Left hindlimb (tissue), 1 donor: ENCODE measurements at regions not wholly inside any gene's neighbourhood (a gene's known extent, or its start where the extent isn't known, plus 50 kb on each side); places are given as distances from the start of the nearest gene placed in this dataset.
"Not testable (repeated sequence)": the region's sequence is repeated elsewhere in the genome, so short reads cannot be mapped to it uniquely, and the experiment has no call there.

Experiments
- DNase-seq: peaks from one replicate; pipeline ENCODE4 v3.0.0-alpha.2; 2018

DNA sequence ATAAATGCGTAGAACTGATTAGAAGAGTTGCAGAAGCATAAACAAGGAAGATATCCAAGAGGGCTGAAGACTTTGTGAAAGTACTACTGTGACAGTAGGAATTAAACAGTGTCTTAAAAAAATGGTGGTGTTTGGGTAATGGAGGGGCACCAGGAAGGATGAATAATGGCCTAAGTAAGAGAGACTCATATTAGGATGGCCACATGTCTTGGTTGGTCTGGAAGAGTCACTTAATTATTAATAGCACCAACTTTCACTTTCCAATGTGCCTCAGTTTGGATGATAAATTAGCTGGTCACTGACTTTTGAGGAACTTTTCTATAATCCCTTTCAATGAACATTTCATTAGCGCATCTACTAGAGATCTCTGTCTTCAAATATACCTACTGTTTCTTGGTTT is 372.2 kb downstream of the NYAP2 start:
- DNase-seq, result no peak

DNA sequence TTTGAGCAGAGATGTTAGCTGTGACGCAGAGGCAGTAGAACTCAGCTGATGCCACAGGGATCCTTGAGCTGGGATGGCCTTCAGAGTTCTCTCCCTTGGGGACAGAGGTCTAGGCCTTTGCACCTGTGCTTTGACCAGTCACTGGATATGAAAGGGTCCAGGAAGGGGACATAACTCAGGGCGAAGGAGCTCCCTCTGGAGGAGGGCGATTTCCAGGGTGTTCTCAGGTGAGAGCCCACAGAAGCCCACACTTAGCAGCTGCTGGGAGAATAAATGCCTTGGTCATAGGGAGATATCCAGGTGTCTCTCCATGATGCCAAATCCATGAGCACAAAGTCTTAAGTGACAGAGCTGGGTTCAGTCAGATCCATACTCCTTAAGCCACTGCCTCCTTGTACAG is 369.2 kb downstream of the NYAP2 start:
- DNase-seq, result no peak

DNA sequence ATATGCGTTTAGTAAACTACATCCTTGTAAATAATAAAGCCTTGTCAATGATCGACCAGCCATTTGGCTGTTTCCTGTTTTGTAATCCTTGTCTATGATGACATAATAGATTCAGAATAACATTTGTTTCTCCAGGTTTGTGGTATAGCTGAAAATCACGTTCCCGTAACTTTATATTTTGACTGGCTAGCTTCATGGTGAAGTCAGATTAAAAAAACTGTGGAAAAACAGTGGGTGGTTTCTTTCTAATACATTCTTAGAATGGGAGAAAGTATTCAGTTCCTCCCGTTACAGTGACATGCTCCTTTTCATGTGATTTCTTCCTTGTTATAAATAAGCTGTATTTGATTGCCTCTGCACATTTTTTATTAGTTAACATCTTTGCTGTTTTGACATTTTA is 366.9 kb downstream of the NYAP2 start:
- DNase-seq, result no peak

DNA sequence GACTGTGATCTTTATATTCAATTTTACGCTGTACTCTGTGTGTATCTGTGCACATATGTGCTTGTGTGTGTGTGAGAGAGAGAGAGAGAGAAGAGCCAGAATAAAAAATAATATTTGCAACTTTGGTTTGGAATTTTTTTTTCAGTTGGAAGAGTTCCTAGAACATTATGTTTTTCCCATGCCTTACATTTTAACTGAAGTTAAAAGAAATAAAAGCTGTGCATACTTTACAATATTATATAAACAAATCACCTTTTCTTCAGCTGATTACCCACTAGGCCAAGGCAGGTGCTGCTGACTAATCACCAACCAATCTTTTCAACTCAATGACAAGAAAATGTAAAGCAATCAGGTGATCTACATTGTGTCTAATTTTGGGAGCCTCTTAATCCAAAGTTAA is 366.3 kb downstream of the NYAP2 start:
- no peak for DNase-seq

DNA sequence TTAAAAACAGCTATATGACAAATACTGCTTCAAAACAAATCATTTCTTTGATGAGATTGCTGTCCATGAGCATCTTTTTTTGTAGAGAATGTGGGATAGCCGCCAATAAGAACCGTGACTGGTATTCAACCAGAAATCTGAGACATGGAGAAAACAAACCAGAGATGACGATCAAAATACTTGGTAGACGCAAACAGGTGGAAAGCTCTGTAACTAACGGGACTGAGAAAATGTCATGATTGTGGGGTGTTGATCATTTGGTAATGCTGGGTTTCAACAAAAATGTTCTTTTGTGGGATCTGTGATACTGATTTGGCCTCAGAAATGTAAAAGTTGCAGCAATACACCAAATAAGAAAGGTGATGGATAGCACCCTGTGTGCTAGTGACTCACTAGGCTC is 364.8 kb downstream of the NYAP2 start:
- DNase-seq, result no peak

DNA sequence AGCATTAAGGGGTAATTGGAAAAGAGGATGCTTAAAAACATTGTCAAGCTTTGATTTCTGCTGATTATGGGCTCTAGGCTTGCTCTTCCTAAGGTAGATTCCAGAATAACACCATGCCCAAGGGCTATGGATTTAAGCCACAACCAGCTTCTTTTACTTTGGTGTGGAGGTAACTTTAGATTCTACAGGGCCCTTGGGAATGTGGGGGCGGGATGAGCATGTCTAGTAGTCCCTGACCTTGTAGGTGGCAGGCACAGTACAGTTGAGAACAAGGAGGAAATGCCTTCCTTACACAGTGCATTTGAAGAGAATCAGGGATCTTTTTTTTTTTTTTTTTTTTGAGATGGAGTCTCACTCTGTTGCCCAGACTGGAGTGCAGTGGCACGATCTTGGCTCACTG is 364.2 kb downstream of the NYAP2 start:
- DNase-seq, result no peak

DNA sequence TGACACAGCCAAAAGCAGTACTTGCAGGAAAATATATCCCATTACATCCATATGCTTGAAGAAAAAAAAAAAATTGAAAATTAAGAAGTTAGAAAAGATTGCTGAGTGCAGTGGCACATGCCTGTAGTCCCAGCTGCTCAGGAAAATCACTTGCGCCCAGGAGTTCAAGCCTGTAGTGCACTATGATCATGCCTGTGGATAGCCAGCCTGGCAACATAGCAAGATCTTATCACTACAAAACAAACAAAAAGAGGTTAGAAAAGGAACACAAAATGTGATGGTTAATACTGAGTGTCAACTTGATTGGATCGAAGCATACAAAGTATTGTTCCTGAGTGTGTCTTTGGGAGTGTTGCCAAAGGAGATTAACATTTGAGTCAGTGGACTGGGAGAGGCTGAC is 361.9 kb downstream of the NYAP2 start:
- no peak for DNase-seq

DNA sequence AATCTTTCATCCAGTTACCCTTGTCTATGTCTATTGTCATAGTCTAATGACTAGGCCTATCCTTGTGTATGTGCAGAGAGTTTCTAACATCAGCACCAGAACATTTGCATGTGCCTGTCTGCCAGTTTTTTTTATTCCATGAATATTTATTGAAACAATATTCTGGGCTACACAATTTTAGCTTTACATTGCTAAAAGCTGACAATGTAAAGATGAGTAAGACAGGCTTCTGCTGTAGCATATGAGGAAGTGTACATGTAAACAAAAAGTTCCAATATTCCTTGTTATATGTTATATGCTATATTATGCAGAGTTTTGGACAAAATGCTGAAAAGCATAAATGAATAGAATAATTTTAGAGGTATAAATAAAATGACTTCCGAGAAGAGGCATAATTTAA is 357.7 kb downstream of the NYAP2 start:
- no peak for DNase-seq

DNA sequence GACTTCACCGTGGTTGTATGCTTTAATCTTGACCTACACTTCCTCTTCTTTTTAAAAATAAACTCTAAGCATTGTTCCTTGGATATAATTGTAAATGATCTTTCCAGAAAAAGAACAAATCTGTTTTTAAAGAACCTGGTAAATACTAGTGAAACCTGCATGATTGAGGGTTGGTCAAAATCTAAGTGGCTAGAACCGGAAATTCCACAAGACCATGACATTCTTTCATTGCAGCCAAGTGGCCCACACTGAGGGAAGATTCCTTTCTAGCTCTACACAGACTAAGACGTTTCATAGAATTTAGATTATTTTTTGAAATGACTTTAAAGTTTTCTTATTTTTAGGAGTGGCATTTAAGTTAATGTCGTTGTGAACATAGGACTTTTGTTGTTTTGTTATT is 356.7 kb downstream of the NYAP2 start:
- no peak for DNase-seq

DNA sequence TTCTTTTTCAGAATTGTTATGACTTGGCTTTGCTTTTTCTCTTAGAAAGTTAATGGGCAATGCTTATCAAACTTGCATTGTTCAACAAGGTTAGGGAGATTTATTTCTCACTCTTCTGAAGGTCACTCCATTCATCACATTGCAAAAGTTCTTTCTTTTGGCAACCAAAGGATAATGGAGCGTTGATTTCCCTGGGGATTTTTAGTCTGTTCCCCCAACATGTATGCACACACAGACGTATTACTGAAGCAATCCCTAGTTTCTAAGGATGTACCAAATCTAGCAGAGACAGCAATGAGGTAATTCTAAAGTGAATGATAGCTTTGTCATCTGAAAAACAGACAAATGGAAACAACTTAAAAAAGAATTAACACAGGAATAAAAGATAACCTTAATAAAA is 349.1 kb downstream of the NYAP2 start:
- DNase-seq, result no peak

DNA sequence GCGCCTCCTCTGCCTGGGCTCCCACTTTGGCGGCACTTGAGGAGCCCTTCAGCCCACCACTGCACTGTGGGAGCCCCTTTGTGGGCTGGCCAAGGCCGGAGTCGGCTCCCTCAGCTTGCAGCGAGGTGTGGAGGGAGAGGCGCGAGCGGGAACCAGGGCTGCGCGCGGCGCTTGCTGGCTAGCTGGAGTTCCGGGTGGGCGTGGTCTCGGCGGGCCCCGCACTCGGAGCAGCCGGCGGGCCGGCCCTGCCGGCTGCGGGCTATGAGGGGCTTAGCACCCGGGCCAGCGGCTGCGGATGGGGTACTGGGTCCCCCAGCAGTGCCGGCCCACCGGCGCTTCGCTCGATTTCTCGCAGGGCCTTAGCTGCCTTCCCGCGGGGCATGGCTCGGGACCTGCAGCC is 344.5 kb downstream of the NYAP2 start:
- not testable (repeated sequence) for DNase-seq

DNA sequence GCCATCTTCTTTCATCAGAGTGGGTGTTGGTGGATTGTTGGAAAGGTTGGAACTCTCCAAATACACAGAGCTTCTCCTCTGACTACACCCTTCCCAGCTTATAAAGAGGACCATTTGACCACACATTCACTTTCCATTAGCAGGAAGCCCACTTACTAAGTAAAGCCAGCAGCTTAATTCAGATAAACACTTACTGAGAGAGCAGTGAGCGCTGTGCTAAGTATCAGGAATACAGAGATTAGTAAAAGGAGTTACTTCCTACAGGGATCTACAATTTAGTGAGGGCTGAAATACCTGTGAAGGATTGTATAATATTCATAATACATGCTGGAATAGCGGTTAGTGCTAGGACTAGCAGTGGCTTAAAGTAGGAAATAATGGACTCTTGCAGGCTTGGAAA is 343.0 kb downstream of the NYAP2 start:
- DNase-seq, result no peak

DNA sequence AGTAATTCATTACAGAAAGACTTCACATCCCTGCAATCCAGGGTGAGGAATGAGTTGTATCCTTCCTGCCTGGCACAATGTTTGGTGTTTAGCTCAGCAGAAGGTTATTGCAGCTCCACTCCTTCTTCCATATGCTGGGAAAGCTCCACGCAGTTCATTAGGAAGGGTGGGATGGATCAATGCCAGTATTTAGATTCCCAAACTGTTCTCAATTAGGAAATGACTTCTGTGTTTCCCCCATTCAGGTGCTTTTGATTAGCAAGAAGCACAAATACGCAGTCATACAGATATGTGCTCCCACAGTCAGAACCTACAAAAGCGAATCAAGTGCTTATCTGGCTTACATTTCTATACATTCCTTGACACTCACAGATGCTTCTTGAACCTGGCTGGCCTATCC is 340.6 kb downstream of the NYAP2 start:
- DNase-seq, result no peak

DNA sequence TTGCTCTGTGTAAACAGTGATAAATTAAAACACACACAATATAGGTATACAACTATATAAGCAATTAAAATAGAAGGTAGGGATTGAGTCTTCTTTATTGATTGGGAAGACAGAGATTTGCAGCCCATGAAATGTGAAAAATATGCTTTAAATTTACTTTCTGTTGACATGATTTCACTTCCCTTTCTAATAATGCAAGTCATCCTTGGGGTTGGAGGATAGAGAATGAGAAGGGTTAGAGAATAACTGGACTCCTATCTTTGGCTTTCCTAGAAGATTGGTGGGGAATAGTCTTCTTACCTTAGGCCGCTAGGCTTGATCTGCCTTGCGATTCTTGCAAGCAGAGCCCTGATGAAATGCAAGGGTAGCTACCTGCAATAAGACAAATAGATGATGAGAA is 339.8 kb downstream of the NYAP2 start:
- DNase-seq, result no peak

DNA sequence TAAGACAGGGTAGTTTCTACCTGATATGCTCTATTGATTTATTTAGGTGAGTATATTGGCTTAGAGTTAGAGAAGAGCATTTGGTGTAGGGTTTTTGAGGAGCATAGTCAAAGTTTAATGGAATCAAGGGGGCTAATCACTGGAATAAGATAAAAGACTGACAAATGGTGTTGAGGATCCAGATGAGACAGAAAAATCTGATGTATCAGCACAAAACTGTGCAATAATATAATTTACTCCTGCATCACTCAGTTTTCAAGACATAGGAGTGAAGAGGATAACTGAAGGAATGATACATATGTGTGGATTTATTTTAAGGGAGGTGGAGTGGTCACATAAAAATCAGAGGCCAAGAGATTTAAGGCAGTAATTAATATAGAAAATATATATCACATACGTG is 339.2 kb downstream of the NYAP2 start:
- DNase-seq, result no peak

DNA sequence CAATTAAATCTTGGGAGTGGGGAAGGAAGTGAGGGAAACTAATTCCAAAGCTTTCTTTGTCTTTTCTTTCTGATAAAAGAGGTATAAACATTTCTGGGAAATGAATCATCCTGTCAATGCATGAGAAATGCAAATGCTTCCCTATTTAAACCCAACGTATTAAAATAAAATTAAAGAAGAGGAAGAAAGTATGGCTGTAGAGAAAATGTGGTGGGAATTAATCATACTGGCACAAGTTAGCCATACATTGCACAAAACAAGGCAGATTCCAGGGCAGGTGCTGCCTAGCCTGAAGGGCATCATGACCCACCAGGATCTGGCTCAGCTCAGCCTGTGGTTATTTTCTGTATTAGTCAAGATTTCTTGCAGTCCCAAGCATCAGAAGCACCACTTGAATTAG is 338.0 kb downstream of the NYAP2 start:
- DNase-seq, result no peak

DNA sequence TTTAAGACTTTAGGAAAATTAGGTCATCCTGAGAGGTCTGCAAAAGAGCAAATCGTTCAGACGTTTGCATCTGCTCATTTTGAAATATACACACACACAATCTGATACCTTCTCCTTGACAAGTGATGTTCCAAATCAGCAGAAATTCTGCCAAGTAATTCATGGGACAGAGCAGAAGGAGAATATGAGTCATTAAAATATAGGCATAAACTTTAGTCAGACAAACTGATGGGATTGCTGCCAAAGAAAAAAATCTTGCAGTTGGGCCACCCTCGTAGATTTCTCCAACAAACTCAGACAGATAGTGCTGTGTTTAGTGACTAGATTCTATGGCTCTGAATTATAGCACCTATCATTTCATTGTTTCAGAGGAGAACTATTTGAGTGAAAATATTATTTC is 336.3 kb downstream of the NYAP2 start:
- no peak for DNase-seq

DNA sequence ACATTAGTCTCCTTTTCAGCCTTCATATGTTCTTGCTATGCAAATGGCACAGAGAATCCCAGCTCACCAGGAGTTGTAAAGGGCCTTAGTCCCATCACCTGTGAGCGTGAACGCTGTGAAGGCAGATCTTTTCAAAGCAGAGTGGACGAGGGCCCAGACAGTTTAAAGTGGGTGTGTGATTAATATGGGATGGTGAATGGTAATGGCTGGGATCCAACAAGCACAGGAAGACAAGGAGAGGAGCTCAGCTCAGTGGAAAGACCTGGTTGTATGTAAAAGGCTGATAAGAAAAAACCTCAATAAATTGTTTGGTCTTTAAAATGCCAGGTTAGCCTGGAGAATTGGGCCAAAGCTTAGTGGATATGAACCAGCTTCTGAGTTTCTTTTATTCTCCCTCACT is 326.2 kb downstream of the NYAP2 start:
- DNase-seq, result no peak
